Keratinocyte (primary cell): ENCODE measurements at regions not wholly inside any gene's neighbourhood (a gene's known extent, or its start where the extent isn't known, plus 50 kb on each side); places are given as distances from the start of the nearest gene placed in this dataset.
"Not testable (repeated sequence)": the region's sequence is repeated elsewhere in the genome, so short reads cannot be mapped to it uniquely, and the experiment has no call there.

Source experiments
- EZH2 ChIP-seq: IDR thresholded peaks from one replicate; pipeline ENCODE4 v1.6.1; 2012; ENCODE audit warnings: inconsistent platforms, mild to moderate bottlenecking, low read length, moderate library complexity
- TF ChIP-seq, protein P1 (sequence below), 3 experiments: IDR thresholded peaks in 1 of 3; conservative IDR thresholded peaks in 1 of 3; optimal IDR thresholded peaks in 1 of 3; 2 replicates in 2 of 3; 3 replicates in 1 of 3; pipeline versions ENCODE3 to v1.5.1; 2011; ENCODE audit warnings: low read length in 3 of 3, mild to moderate bottlenecking in 3 of 3, moderate library complexity in 2 of 3, control low read depth in 1 of 3, inconsistent platforms in 1 of 3; ENCODE audit not compliant: insufficient read depth in 2 of 3; ENCODE audit errors: extremely low read depth in 1 of 3

DNA sequence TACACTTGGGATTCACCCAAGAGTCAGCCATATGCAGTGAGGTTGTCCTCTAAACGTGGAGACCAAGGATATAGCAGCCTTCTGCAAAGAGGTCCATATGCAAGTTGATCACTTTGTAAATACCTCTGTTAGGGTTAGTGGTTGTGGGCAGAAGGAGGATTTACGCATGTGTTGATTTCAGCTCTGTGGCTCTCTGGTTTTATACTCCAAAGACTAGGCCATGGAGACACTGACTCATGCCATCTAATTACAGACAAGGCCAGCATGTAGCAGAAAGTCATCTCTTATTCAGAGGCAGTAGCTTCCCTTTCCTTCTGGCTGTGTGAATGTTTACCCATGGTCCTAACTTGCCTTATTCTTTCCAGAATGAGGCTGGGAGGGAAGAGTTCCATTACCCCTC, 140.9 kb upstream of the GOLGA6L4 start:
- not testable (repeated sequence) for TF ChIP-seq EZH2
- TF ChIP-seq, protein P1, sequence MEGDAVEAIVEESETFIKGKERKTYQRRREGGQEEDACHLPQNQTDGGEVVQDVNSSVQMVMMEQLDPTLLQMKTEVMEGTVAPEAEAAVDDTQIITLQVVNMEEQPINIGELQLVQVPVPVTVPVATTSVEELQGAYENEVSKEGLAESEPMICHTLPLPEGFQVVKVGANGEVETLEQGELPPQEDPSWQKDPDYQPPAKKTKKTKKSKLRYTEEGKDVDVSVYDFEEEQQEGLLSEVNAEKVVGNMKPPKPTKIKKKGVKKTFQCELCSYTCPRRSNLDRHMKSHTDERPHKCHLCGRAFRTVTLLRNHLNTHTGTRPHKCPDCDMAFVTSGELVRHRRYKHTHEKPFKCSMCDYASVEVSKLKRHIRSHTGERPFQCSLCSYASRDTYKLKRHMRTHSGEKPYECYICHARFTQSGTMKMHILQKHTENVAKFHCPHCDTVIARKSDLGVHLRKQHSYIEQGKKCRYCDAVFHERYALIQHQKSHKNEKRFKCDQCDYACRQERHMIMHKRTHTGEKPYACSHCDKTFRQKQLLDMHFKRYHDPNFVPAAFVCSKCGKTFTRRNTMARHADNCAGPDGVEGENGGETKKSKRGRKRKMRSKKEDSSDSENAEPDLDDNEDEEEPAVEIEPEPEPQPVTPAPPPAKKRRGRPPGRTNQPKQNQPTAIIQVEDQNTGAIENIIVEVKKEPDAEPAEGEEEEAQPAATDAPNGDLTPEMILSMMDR (optimal IDR thresholded peaks at IDR 0.05 in 1 of 3, IDR thresholded peaks at IDR 0.05 in 1 of 3, conservative IDR thresholded peaks at IDR 0.05 in 1 of 3; ENCODE audit: extremely low read depth in 1 of 3, insufficient read depth in 2 of 3, low read length in 3 of 3), result not testable (repeated sequence)
